ENCODE measurements at regions not wholly inside any gene's neighbourhood (a gene's known extent, or its start where the extent isn't known, plus 50 kb on each side); places are given as distances from the start of the nearest gene placed in this dataset.

- Histone ChIP-seq H3K9me3 (no peaks in the 10 kb centered on the region), H3K4me1 (no peaks in the 10 kb centered on the region), H3K27ac (no peak overlapping the region), H3K27me3 (no peaks in the 10 kb centered on the region), H3K36me3 (no peaks in the 10 kb centered on the region), H3K4me3 (no peak overlapping the region), H3K9ac (ENCODE audit: low read depth in 2 of 2, low read length in 2 of 2) (no peak overlapping the region)
- no peak for DNase-seq
- TF ChIP-seq CTCF (IDR thresholded peaks at IDR 0.05) = no peak
- intact Hi-C loops (cut with DNase I) = no loop called here
Observed at GRCh38 chr3:135349254-135349948, 554.3 kb downstream of the EPHB1 start.

GRCh38 chr3:135352213-135352612 is 557.2 kb downstream of the EPHB1 start:
- DNase-seq = no peak
- TF ChIP-seq CTCF (IDR thresholded peaks at IDR 0.05) = no peak
- no peak overlapping the region for H3K4me3 ChIP-seq
- no peak overlapping the region for H3K9ac ChIP-seq (ENCODE audit: low read depth in 2 of 2, low read length in 2 of 2)
- no peaks in the 10 kb centered on the region for H3K27me3 ChIP-seq
- H3K27ac ChIP-seq = no peak overlapping the region
- intact Hi-C loops (cut with DNase I) = no loop called here
- H3K36me3 ChIP-seq = no peaks in the 10 kb centered on the region
- no peaks in the 10 kb centered on the region for H3K4me1 ChIP-seq
- H3K9me3 ChIP-seq = no peaks in the 10 kb centered on the region

- no peak for DNase-seq
- intact Hi-C loops (cut with DNase I) = no loop called here
- H3K4me1 ChIP-seq = no peaks in the 10 kb centered on the region
Observed at GRCh38 chr3:135362889-135363288, 567.8 kb downstream of the EPHB1 start.

GRCh38 chr3:135364676-135365075 is 569.6 kb downstream of the EPHB1 start:
- Histone ChIP-seq H3K9me3 (no peaks in the 10 kb centered on the region), H3K36me3 (no peaks in the 10 kb centered on the region), H3K4me3 (no peak overlapping the region), H3K9ac (ENCODE audit: low read depth in 2 of 2, low read length in 2 of 2) (no peak overlapping the region), H3K27ac (no peak overlapping the region), H3K27me3 (no peaks in the 10 kb centered on the region), H3K4me1 (no peaks in the 10 kb centered on the region)
- DNase-seq = no peak
- TF ChIP-seq CTCF (IDR thresholded peaks at IDR 0.05) = no peak
- intact Hi-C loops (cut with DNase I) = no loop called here

More at GRCh38 chr3:135362889-135363288, 567.8 kb downstream of the EPHB1 start:
- Histone ChIP-seq H3K9me3 (no peaks in the 10 kb centered on the region), H3K9ac (ENCODE audit: low read depth in 2 of 2, low read length in 2 of 2) (no peak overlapping the region), H3K27ac (no peak overlapping the region), H3K4me3 (no peak overlapping the region), H3K36me3 (no peaks in the 10 kb centered on the region), H3K27me3 (no peaks in the 10 kb centered on the region)
- no peak for TF ChIP-seq CTCF (IDR thresholded peaks at IDR 0.05)

- Histone ChIP-seq H3K9ac (ENCODE audit: low read depth in 2 of 2, low read length in 2 of 2) (no peak overlapping the region), H3K4me1 (no peaks in the 10 kb centered on the region), H3K9me3 (no peaks in the 10 kb centered on the region), H3K4me3 (no peak overlapping the region), H3K27me3 (no peaks in the 10 kb centered on the region), H3K27ac (no peak overlapping the region), H3K36me3 (no peaks in the 10 kb centered on the region)
- intact Hi-C loops (cut with DNase I) = no loop called here
- TF ChIP-seq CTCF (IDR thresholded peaks at IDR 0.05) = no peak
- no peak for DNase-seq
Observed at GRCh38 chr3:135366816-135367215, 571.8 kb downstream of the EPHB1 start.
